GM18517 (cell line): ENCODE measurements at regions not wholly inside any gene's neighbourhood (a gene's known extent, or its start where the extent isn't known, plus 50 kb on each side); places are given as distances from the start of the nearest gene placed in this dataset.

Experiments
- ATAC-seq: cut with Tn5 transposase; IDR thresholded peaks from one replicate; pipeline ENCODE4 v1.9.1; 2021; ENCODE audit warnings: mild to moderate bottlenecking, moderate library complexity; ENCODE audit not compliant: unreplicated experiment

- ATAC-seq: no peak
Observed at GRCh38 chr2:18208956-18209355, 330.5 kb downstream of the KCNS3 start.

GRCh38 chr2:18200771-18201170 is 322.3 kb downstream of the KCNS3 start:
- no peak for ATAC-seq

GRCh38 chr2:18198677-18199076 is 320.2 kb downstream of the KCNS3 start:
- ATAC-seq: no peak

GRCh38 chr2:18194161-18194560 is 315.7 kb downstream of the KCNS3 start:
- no peak for ATAC-seq

- ATAC-seq: no peak
Observed at GRCh38 chr2:18186816-18187613, 308.5 kb downstream of the KCNS3 start.

GRCh38 chr2:18182861-18183260 is 304.4 kb downstream of the KCNS3 start:
- no peak for ATAC-seq

- ATAC-seq: no peak
Observed at GRCh38 chr2:18180912-18181311, 302.4 kb downstream of the KCNS3 start.

- no peak for ATAC-seq
Observed at GRCh38 chr2:18180031-18180610, 301.7 kb downstream of the KCNS3 start.

- peak; percentile 92 for ATAC-seq
Observed at GRCh38 chr2:18178736-18179349, 300.4 kb downstream of the KCNS3 start.

- ATAC-seq: no peak
Observed at GRCh38 chr2:18176679-18177215, 298.3 kb downstream of the KCNS3 start.

GRCh38 chr2:18172607-18173006 is 294.1 kb downstream of the KCNS3 start:
- ATAC-seq: no peak

- ATAC-seq: no peak
Observed at GRCh38 chr2:18171191-18172139, 293.0 kb downstream of the KCNS3 start.

- ATAC-seq: no peak
Observed at GRCh38 chr2:18170642-18171041, 292.2 kb downstream of the KCNS3 start.

GRCh38 chr2:18169893-18170175 is 291.4 kb downstream of the KCNS3 start:
- ATAC-seq: no peak

GRCh38 chr2:18169121-18169892 is 290.8 kb downstream of the KCNS3 start:
- no peak for ATAC-seq

GRCh38 chr2:18167871-18168270 is 289.4 kb downstream of the KCNS3 start:
- no peak for ATAC-seq

- ATAC-seq: no peak
Observed at GRCh38 chr2:18161681-18162080, 283.2 kb downstream of the KCNS3 start.

GRCh38 chr2:18159896-18160295 is 281.4 kb downstream of the KCNS3 start:
- no peak for ATAC-seq

GRCh38 chr2:18156421-18156820 is 278.0 kb downstream of the KCNS3 start:
- ATAC-seq: no peak

- ATAC-seq: no peak
Observed at GRCh38 chr2:18156002-18156401, 277.5 kb downstream of the KCNS3 start.
